Caki2 (cell line): ENCODE measurements at regions not wholly inside any gene's neighbourhood (a gene's known extent, or its start where the extent isn't known, plus 50 kb on each side); places are given as distances from the start of the nearest gene placed in this dataset.

ENCODE experiments used
- DNase-seq: peaks from one replicate; pipeline ENCODE4 v3.0.0-alpha.2; 2015; ENCODE audit warnings: low read depth
- in situ Hi-C: cut with HindIII; loops from 2 replicates; pipeline ENCODE4 v1.10.0; 2016; ENCODE audit warnings: low sequenced_read_pairs, low pct_unique_long_range_greater_than_20kb, mixed read lengths

- in situ Hi-C loops: no loop called here
- DNase-seq: no peak
Observed at GRCh38 chrX:64097891-64098290, 107.6 kb downstream of the AMER1 start.

GRCh38 chrX:64093761-64094160 lies 111.7 kb downstream of the AMER1 start:
- peak; percentile 1 for DNase-seq
- in situ Hi-C loops: no loop called here
